Osteocyte (in vitro differentiated cells): ENCODE measurements at regions not wholly inside any gene's neighbourhood (a gene's known extent, or its start where the extent isn't known, plus 50 kb on each side); places are given as distances from the start of the nearest gene placed in this dataset.
"Not testable (repeated sequence)": the region's sequence is repeated elsewhere in the genome, so short reads cannot be mapped to it uniquely, and the experiment has no call there.

Experiments used
- DNase-seq: peaks from one replicate; pipeline ENCODE4 v3.0.0; 2021; ENCODE audit warnings: mixed read lengths; ENCODE audit not compliant: unreplicated experiment; ENCODE audit errors: extremely low spot score
- H3K27ac Mint-ChIP-seq: one replicate; pipeline ENCODE4 v1.8.0; 2021; ENCODE audit warnings: mild to moderate bottlenecking, mixed read lengths; ENCODE audit not compliant: unreplicated experiment
- H3K27me3 Mint-ChIP-seq: one replicate; pipeline ENCODE4 v1.8.0; 2021; ENCODE audit warnings: mixed read lengths; ENCODE audit not compliant: unreplicated experiment
- H3K36me3 Mint-ChIP-seq: one replicate; pipeline ENCODE4 v1.8.0; 2021; ENCODE audit warnings: mixed read lengths; ENCODE audit not compliant: unreplicated experiment
- H3K4me1 Mint-ChIP-seq: one replicate; pipeline ENCODE4 v1.8.0; 2021; ENCODE audit warnings: mixed read lengths; ENCODE audit not compliant: unreplicated experiment
- H3K4me3 Mint-ChIP-seq: one replicate; pipeline ENCODE4 v1.8.0; 2021; ENCODE audit warnings: mild to moderate bottlenecking, moderate library complexity, mixed read lengths; ENCODE audit not compliant: unreplicated experiment
- H3K9me3 Mint-ChIP-seq: one replicate; pipeline ENCODE4 v1.8.0; 2021; ENCODE audit warnings: mixed read lengths; ENCODE audit not compliant: unreplicated experiment
- CTCF ChIP-seq: fragments of 200-600 bp; sonication (generic); IDR thresholded peaks from 2 replicates; pipeline ENCODE4 v1.5.0; 2021; ENCODE audit warnings: antibody characterized with exemption, mild to moderate bottlenecking, moderate library complexity

DNA sequence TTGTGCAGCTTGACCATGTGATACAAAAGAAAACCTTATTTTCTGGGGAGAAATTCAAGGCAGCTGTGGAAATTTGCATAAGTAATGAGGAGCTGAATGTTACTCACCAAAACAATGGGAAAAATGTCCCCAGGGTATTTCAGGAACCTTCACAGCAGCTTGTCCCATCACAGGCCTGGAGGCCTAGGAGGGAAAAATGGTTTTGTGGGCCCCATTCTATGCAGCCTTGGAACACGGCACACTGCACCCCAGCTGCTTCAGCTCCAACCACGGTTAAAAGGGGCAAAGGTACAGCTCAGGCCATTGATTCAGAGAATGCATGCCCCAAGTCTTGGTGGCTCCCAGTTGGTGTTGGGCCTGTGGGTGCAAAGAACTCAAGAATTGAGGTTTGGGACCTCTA is 216.1 kb downstream of the MAGEE1 start:
- DNase-seq = no peak
- Mint-ChIP-seq H3K4me3 (no peak overlapping the region), H3K27me3 (no peaks in the 10 kb centered on the region), H3K9me3 (peaks cover 64% of the 10 kb centered on the region), H3K4me1 (no peaks in the 10 kb centered on the region), H3K36me3 (peaks cover 2% of the 10 kb centered on the region), H3K27ac (no peak overlapping the region)
- no peak for TF ChIP-seq CTCF

DNA sequence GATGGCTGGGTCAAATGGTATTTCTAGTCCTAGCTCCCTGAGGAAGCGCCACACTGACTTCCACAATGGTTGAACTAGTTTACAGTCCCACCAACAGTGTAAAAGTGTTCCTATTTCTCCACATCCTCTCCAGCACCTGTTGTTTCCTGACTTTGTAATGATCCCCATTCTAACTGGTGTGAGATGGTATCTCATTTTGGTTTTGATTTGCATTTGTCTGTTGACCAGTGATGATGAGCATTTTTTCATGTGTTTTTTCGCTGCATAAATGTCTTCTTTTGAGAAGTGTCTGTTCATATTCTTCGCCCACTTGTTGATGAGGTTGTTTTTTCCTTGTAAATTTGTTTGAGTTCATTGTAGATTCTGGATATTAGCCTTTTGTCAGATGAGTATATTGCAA is 223.9 kb downstream of the MAGEE1 start:
- not testable (repeated sequence) for H3K27me3 Mint-ChIP-seq, H3K4me3 Mint-ChIP-seq, H3K36me3 Mint-ChIP-seq, DNase-seq, H3K27ac Mint-ChIP-seq, H3K4me1 Mint-ChIP-seq
- H3K9me3 Mint-ChIP-seq = peaks cover 41% of the 10 kb centered on the region

DNA sequence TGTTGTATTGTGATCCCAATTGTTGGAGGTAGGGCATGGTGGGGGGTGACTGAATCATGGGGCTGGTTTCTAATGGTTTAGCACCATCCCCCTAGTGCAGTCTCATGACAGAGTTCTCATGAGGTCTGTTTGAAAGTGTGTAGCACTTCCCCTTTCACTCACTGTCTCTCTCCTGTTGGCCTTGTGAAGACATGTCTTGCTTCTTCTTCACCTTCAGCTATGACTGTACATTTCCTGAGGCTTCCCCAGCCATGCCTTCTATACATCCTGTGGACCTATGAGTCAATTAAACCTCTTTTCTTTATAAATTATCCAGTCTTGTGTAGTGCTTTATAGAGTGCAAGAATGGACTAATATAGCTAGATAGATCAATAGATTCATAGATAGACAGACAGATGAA is 230.0 kb downstream of the MAGEE1 start:
- H3K4me3 Mint-ChIP-seq = no peak overlapping the region
- H3K36me3 Mint-ChIP-seq = no peaks in the 10 kb centered on the region
- no peaks in the 10 kb centered on the region for H3K4me1 Mint-ChIP-seq
- H3K27me3 Mint-ChIP-seq = no peaks in the 10 kb centered on the region
- H3K9me3 Mint-ChIP-seq = peaks cover 45% of the 10 kb centered on the region
- H3K27ac Mint-ChIP-seq = no peak overlapping the region
- DNase-seq = no peak
- TF ChIP-seq CTCF = no peak
